ENCODE measurements at regions not wholly inside any gene's neighbourhood (a gene's known extent, or its start where the extent isn't known, plus 50 kb on each side); places are given as distances from the start of the nearest gene placed in this dataset.

- Histone ChIP-seq H3K9ac (ENCODE audit: low read length) (no peak overlapping the region), H3K4me3 (ENCODE audit: insufficient read depth, low read length, poor library complexity, severe bottlenecking) (no peak overlapping the region), H3K9me3 (ENCODE audit: insufficient read depth, low read length) (no peaks in the 10 kb centered on the region), H3F3A (ENCODE audit: insufficient read depth) (no peaks in the 10 kb centered on the region), H3K79me2 (ENCODE audit: insufficient read depth, low read length) (no peaks in the 10 kb centered on the region), H3K9me2 (replicated peaks; ENCODE audit: insufficient read depth, low read length) (no peaks in the 10 kb centered on the region), H3K27me3 (ENCODE audit: low read length) (no peaks in the 10 kb centered on the region), H3K36me3 (ENCODE audit: low read length) (no peaks in the 10 kb centered on the region), H3K4me2 (ENCODE audit: low read depth, low read length, poor library complexity, severe bottlenecking) (no peak overlapping the region), H4K20me1 (ENCODE audit: low read depth, low read length) (no peaks in the 10 kb centered on the region), H3K27ac (ENCODE audit: low read depth, low read length) (no peak overlapping the region), H2AFZ (ENCODE audit: low read depth, low read length, severe bottlenecking) (no peak overlapping the region)
- no peak for TF ChIP-seq EZH2phosphoT487 (conservative IDR thresholded peaks at IDR 0.05; ENCODE audit: low read length)
- TF ChIP-seq CTCF (IDR thresholded peaks at IDR 0.05; ENCODE audit: insufficient read depth, low read length, poor library complexity, severe bottlenecking) = no peak
Measured at GRCh38 chr2:23283653-23284052, 101.3 kb upstream of the KLHL29 start.

- Histone ChIP-seq H3K27ac (ENCODE audit: low read depth, low read length) (no peak overlapping the region), H3K9me3 (ENCODE audit: insufficient read depth, low read length) (no peaks in the 10 kb centered on the region), H3K4me3 (ENCODE audit: insufficient read depth, low read length, poor library complexity, severe bottlenecking) (no peak overlapping the region), H3F3A (ENCODE audit: insufficient read depth) (no peaks in the 10 kb centered on the region), H3K4me2 (ENCODE audit: low read depth, low read length, poor library complexity, severe bottlenecking) (no peak overlapping the region), H4K20me1 (ENCODE audit: low read depth, low read length) (no peaks in the 10 kb centered on the region), H2AFZ (ENCODE audit: low read depth, low read length, severe bottlenecking) (no peak overlapping the region), H3K36me3 (ENCODE audit: low read length) (no peaks in the 10 kb centered on the region), H3K27me3 (ENCODE audit: low read length) (no peaks in the 10 kb centered on the region), H3K9me2 (replicated peaks; ENCODE audit: insufficient read depth, low read length) (no peaks in the 10 kb centered on the region), H3K9ac (ENCODE audit: low read length) (no peak overlapping the region), H3K79me2 (ENCODE audit: insufficient read depth, low read length) (no peaks in the 10 kb centered on the region)
- TF ChIP-seq EZH2phosphoT487 (conservative IDR thresholded peaks at IDR 0.05; ENCODE audit: low read length) = no peak
- no peak for TF ChIP-seq CTCF (IDR thresholded peaks at IDR 0.05; ENCODE audit: insufficient read depth, low read length, poor library complexity, severe bottlenecking)
Measured at GRCh38 chr2:23285091-23285800, 99.7 kb upstream of the KLHL29 start.

- Histone ChIP-seq H2AFZ (ENCODE audit: low read depth, low read length, severe bottlenecking) (no peak overlapping the region), H3K4me2 (ENCODE audit: low read depth, low read length, poor library complexity, severe bottlenecking) (no peak overlapping the region), H3K79me2 (ENCODE audit: insufficient read depth, low read length) (no peaks in the 10 kb centered on the region), H3K36me3 (ENCODE audit: low read length) (no peaks in the 10 kb centered on the region), H3F3A (ENCODE audit: insufficient read depth) (no peaks in the 10 kb centered on the region), H3K27ac (ENCODE audit: low read depth, low read length) (no peak overlapping the region), H3K27me3 (ENCODE audit: low read length) (no peaks in the 10 kb centered on the region), H3K9me3 (ENCODE audit: insufficient read depth, low read length) (no peaks in the 10 kb centered on the region), H4K20me1 (ENCODE audit: low read depth, low read length) (no peaks in the 10 kb centered on the region), H3K9ac (ENCODE audit: low read length) (no peak overlapping the region), H3K9me2 (replicated peaks; ENCODE audit: insufficient read depth, low read length) (no peaks in the 10 kb centered on the region), H3K4me3 (ENCODE audit: insufficient read depth, low read length, poor library complexity, severe bottlenecking) (no peak overlapping the region)
- TF ChIP-seq EZH2phosphoT487 (conservative IDR thresholded peaks at IDR 0.05; ENCODE audit: low read length) (no peak), CTCF (IDR thresholded peaks at IDR 0.05; ENCODE audit: insufficient read depth, low read length, poor library complexity, severe bottlenecking) (no peak)
Measured at GRCh38 chr2:23286031-23286757, 98.8 kb upstream of the KLHL29 start.
